T-helper 2 cell treated with Interferon-gamma antibody and Interleukin-4, amounts not matched to agents 100 ng/mL and 5 ng/mL, for 36 hours (primary cell): ENCODE measurements at regions not wholly inside any gene's neighbourhood (a gene's known extent, or its start where the extent isn't known, plus 50 kb on each side); places are given as distances from the start of the nearest gene placed in this dataset.
"Not testable (repeated sequence)": the region's sequence is repeated elsewhere in the genome, so short reads cannot be mapped to it uniquely, and the experiment has no call there.

Experiments
- intact Hi-C: fragments of 100-400 bp; cut with micrococcal nuclease; formaldehyde crosslinking; loops from one replicate; pipeline ENCODE4 v1.15.1; 2023

GRCh38 chr5:67992923-67993322, 222.6 kb upstream of the PIK3R1 start:
- intact Hi-C loops = no loop called here

DNA sequence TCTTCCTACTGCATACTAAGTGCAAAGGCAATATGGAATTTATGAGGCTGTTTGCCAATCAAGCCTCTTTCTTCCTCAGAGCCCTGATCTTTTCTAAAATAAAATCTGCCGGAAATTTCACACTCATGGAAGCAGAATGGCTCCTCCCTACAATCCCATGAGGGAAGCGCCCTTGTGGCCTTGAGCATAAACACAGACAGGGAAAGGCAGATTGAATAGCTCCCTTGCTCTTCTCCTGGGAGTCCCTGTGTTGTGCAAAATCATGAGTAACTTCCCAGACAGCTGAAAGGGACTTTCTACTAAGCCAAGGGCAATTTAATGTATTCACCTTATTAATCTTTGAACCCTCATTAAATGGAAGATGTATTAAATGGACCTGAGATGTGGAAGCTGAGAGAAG, 226.1 kb upstream of the PIK3R1 start:
- intact Hi-C loops = no loop called here

DNA sequence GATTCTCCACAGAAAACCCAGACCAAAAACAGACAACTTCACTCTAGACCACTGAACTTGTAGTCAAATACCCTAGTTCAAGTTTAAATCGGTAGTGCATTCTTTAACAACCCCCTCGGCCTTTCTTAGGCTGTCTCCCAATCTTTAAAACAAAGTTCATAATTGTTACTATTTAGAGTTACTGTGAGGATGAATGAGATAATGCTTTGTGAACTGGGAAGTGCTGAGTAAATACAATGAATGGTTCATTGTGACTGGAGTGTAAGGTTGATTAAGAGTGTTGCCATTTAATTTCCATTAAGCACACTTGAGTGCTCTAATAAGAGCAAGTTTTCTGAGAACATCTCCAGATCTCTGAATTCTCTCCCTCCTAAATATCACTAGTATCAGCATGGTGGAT, 228.8 kb upstream of the PIK3R1 start:
- intact Hi-C loops = no loop called here

GRCh38 chr5:67985686-67986387, 229.7 kb upstream of the PIK3R1 start:
- intact Hi-C loops = no loop called here

DNA sequence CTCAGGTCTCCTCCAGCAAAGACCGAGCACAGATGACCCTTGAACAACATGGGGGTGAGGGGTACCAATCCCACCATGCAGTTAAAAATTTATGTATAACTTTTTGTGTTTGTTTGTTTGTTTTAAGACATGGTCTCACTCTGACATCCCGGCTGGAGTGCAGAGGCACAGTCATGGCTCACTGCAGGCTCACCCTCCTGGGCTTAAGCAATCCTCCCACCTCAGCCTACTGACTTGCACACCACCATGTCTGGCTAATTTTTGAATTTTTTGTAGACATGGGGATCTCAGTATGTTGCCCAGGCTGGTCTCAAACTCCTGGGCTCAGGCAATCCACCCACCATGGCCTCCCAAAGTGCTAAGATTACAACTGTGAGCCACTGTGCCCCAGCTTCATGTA, 231.0 kb upstream of the PIK3R1 start:
- intact Hi-C loops = no loop called here

DNA sequence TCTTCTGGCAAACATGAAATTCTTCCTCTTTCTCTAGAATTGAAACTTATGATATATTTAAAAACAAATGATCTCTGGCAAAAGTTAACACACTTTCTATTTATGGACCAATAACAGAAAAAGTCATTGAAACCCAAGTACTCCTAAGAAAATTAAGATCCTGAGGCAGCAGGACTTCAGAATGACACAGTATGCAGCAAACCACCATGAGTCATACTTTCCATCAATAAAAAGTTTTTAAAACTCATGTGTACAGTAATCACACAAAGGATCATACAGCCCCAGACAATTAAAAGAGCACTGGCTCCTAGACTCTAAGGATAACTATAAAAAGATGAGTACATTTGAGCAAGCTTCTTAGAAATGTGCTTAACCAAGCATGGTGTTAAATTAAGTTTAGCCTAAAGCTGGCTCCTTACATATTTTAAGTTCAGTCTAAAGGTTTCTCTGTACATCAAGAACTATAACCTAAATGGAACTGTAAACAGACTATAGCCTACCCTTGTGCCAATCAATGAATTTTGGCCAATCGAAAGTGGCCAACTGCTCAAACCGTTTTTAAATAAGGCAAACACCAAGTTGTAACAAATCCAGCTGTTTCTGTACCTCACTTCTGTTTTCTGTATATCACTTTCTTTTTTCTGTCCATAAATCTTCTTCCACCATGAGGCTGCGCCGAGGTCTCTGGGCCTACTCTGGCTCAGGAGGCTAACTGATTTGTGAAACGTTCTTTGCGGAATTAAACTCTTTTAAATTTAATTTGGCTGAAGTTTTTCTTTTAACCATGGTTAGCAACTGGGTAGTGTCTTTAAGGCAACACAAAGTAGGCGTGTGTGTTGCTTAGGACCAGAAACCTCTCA, 232.1 kb upstream of the PIK3R1 start:
- intact Hi-C loops = no loop called here

- intact Hi-C loops = not testable (repeated sequence)
Observed at GRCh38 chr5:67982160-67982559, 233.4 kb upstream of the PIK3R1 start.

GRCh38 chr5:67978171-67978570, 237.4 kb upstream of the PIK3R1 start:
- intact Hi-C loops = no loop called here

- intact Hi-C loops = no loop called here
Observed at GRCh38 chr5:67976891-67977601, 238.5 kb upstream of the PIK3R1 start.

- intact Hi-C loops = no loop called here
Observed at GRCh38 chr5:67976181-67976580, 239.4 kb upstream of the PIK3R1 start.

- intact Hi-C loops = no loop called here
Observed at GRCh38 chr5:67974471-67974870, 241.1 kb upstream of the PIK3R1 start.

DNA sequence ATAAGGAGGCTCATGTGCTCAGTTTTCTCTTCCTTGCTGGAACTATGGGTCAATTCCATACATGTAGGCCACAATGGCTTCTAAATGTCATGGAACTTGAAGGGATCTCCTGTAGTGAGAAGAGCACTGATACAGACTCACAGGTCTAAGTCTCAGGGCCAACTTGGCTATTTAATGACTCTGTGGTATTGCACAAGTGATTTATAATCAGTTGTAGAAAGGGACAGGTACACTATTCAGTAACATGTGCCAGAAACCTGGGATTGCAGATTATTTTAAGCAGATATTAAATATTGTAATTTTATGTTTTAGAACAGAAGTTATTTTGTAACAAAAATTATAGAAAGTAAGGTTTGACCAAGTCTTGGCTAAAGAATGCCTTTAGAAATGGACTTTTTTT, 241.5 kb upstream of the PIK3R1 start:
- intact Hi-C loops = no loop called here

GRCh38 chr5:67971971-67972821, 243.4 kb upstream of the PIK3R1 start:
- intact Hi-C loops = no loop called here

DNA sequence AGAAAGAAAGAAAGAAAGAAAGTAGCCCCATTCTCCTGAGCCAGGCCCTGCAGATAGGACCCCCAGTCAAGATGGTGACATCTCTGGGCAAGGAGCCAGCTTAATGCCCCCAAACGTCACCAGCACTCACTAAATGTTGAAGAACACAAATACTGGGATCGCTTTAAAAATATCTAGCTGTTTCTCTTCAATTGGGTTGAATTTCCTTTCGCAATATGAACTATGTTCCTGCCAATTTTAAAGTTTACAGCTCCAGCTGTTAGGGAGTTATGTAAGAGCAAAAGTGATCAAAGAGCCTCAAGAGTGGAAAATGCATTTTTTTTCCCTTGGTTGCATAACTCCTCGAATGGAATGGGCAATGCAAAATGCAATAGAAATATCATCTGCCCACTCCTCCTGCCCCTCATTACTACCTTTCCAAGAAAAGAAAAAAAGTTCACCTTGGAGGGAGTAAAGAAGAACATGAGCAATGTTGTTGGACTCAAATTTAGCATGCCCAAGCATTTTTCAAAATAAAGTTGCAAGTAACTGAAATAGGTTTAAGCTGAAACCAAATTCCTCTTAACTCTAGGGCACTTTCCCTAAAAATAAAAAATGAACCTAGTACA, 244.2 kb upstream of the PIK3R1 start:
- intact Hi-C loops = no loop called here

GRCh38 chr5:67969631-67970030, 245.9 kb upstream of the PIK3R1 start:
- intact Hi-C loops = no loop called here

DNA sequence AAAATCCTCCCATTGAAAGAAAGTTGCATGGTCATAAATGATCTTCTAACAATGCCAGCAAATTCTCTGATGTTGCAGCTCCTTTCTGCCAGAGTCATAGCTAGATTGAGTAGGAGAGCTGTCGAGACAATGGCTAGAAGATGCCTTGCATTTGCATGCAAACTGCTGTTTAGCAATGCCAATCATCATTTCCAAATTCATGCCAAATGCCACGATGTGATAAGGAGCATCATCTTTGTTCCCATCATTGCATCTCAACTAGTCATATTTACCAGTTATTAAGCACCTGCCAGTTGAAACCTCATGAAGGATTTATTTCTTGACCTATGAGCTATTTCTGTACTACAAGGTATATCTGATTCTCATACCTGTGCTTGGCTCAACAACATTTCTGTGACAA, 246.4 kb upstream of the PIK3R1 start:
- intact Hi-C loops = no loop called here

GRCh38 chr5:67966712-67967111, 248.8 kb upstream of the PIK3R1 start:
- intact Hi-C loops = no loop called here

DNA sequence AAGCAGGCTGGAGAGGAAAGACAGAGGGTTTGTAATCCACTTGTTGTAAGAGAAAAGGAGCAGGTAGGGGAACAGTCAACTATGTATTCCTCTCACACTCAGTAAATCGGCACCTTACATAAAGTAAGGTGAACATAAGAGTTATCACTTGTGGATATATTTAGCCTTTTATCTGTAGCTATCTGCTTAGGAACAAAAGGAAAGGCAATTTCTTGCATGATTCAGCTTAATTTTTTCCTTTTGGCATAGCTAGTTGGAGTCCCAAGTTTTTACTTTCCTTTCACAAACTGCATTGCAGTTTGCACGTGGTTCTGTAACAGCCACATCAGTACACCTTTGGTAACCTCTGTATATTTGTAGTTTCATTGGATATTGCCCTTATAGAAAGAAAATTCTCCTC, 250.9 kb upstream of the PIK3R1 start:
- intact Hi-C loops = no loop called here

DNA sequence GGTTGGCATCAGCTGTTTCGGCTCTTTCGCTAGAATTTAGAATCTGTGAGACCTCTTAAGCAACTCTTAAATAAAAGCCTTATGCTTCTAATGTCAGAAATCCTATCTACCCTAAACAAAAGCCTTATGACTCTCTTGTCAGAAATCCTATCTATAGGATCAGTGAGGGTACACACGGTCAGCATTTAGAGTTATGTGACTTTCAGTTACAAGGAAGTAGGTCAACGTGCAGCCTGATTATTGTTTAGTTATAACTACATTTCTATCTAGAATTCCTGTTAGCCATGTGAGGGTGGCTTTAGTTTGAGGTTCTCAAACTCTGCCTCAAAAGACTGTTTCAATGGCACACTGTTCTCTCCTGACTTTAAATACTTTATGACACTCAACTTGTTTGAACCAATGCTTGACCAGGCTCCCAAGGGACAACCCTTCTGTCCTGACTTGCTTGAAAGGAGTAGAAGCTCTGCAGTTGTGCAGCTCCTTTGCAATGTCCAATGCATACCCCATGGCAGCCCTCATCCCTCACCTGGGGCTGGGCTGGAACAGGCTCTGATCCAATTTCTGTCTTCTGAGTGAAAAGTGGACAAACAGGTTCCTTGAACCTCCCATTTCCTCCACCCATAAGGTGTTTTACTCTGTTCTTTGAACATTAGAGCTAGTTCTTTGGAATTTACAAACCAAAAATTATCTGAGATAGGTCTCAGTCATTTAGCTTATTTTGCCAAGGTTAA, 251.6 kb upstream of the PIK3R1 start:
- intact Hi-C loops = no loop called here

DNA sequence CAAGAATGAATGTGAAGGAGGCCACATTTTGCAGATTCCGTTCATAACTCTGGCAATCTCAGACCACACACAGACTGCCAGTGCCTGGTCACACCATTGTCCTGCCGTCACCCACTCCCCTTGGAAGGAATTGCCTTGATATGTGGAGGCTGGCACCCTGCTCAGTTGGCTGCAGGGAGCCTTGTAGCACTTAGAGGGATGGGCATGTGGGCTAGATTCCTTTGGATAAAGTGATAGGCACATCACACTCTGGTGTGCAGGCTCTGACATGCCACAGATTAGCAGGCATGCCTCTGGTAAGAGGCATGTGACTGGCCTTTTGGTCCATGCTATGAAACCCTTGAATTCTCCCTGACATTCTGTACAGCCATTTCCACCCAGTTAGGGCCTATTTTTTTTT, 254.6 kb upstream of the PIK3R1 start:
- intact Hi-C loops = no loop called here
